GM21515 (cell line): ENCODE measurements at regions not wholly inside any gene's neighbourhood (a gene's known extent, or its start where the extent isn't known, plus 50 kb on each side); places are given as distances from the start of the nearest gene placed in this dataset.
"Not testable (repeated sequence)": the region's sequence is repeated elsewhere in the genome, so short reads cannot be mapped to it uniquely, and the experiment has no call there.

Source experiments
- ATAC-seq: cut with Tn5 transposase; IDR thresholded peaks from one replicate; pipeline ENCODE4 v1.9.1; 2021; ENCODE audit not compliant: unreplicated experiment

- no peak for ATAC-seq
These were observed 674.2 kb upstream of the MANEA start for GRCh38 chr6:94902974-94903628.

- no peak for ATAC-seq
These were observed 678.1 kb upstream of the MANEA start for GRCh38 chr6:94899191-94899590.

- ATAC-seq: no peak
These were observed 683.0 kb upstream of the MANEA start for GRCh38 chr6:94894300-94894699.

- no peak for ATAC-seq
These were observed 684.0 kb upstream of the MANEA start for GRCh38 chr6:94893327-94893726.

- not testable (repeated sequence) for ATAC-seq
These were observed 703.5 kb upstream of the MANEA start for GRCh38 chr6:94873819-94874218.

- ATAC-seq: no peak
These were observed 715.2 kb upstream of the MANEA start for GRCh38 chr6:94862112-94862511.

GRCh38 chr6:94859924-94860323, 717.4 kb upstream of the MANEA start:
- no peak for ATAC-seq

- not testable (repeated sequence) for ATAC-seq
These were observed 720.3 kb upstream of the MANEA start for GRCh38 chr6:94856999-94857398.

GRCh38 chr6:94851329-94851728, 726.0 kb upstream of the MANEA start:
- not testable (repeated sequence) for ATAC-seq

- ATAC-seq: no peak
These were observed 731.6 kb upstream of the MANEA start for GRCh38 chr6:94845742-94846141.

- no peak for ATAC-seq
These were observed 742.1 kb upstream of the MANEA start for GRCh38 chr6:94835264-94835663.

- ATAC-seq: no peak
These were observed 763.5 kb upstream of the MANEA start for GRCh38 chr6:94813806-94814205.

GRCh38 chr6:94801344-94801743, 776.0 kb upstream of the MANEA start:
- ATAC-seq: no peak

- no peak for ATAC-seq
These were observed 791.8 kb upstream of the MANEA start for GRCh38 chr6:94785514-94785913.

- ATAC-seq: not testable (repeated sequence)
These were observed 792.3 kb upstream of the MANEA start for GRCh38 chr6:94785081-94785480.

- ATAC-seq: no peak
These were observed 808.1 kb upstream of the MANEA start for GRCh38 chr6:94769197-94769596.

GRCh38 chr6:94751641-94752329, 825.5 kb upstream of the MANEA start:
- peak; percentile 93 for ATAC-seq

- ATAC-seq: no peak
These were observed 841.1 kb upstream of the MANEA start for GRCh38 chr6:94736236-94736635.

GRCh38 chr6:94735270-94735669, 842.1 kb upstream of the MANEA start:
- ATAC-seq: no peak

GRCh38 chr6:94734751-94735150, 842.6 kb upstream of the MANEA start:
- no peak for ATAC-seq

- no peak for ATAC-seq
These were observed 844.3 kb upstream of the MANEA start for GRCh38 chr6:94733066-94733465.

- ATAC-seq: no peak
These were observed 849.6 kb upstream of the MANEA start for GRCh38 chr6:94727710-94728109.

- ATAC-seq: no peak
These were observed 855.9 kb upstream of the MANEA start for GRCh38 chr6:94721459-94721858.
